HG03039 (cell line): ENCODE measurements at regions not wholly inside any gene's neighbourhood (a gene's known extent, or its start where the extent isn't known, plus 50 kb on each side); places are given as distances from the start of the nearest gene placed in this dataset.

Source experiments
- ATAC-seq: cut with Tn5 transposase; IDR thresholded peaks from one replicate; pipeline ENCODE4 v1.9.1; 2021; ENCODE audit warnings: mild to moderate bottlenecking, moderate library complexity; ENCODE audit not compliant: unreplicated experiment

DNA sequence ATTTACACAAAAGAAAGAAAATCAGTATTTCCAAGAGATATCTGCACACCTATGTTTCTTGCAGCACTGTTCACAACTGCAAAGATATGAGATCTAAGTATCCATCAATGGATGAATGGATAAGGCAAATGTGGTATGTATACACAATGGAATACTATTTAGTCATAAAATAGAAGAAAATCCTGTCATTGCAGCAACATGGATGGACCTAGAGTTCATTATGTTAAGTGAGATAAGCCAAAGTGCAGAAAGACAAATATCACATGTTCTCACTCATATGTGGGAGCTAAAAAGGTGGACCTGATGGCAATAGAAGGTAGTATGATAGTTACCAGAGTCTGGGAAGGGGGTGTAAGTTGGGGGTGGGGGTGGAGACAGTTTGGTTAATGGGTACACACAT lies 1171.6 kb downstream of the SORCS1 start:
- ATAC-seq = no peak

DNA sequence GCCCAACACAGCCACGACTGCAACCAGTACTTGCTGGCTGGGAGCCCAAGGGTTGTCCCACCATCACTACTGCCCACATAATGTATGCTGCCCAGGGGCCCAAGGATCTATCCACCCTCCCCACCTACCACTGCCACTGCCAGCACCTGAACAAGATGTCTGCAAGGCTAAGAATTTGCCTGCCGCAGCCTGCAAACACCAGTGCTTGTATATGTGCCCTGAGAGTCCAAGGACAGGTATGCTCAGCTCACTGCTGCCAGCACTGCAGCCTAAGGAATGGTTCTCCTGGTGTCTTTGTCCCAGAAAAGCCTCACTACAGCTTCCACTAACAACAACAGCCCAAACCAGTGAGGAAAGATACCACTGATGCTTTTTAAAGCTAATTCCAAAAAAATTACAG lies 1174.0 kb downstream of the SORCS1 start:
- ATAC-seq = no peak

DNA sequence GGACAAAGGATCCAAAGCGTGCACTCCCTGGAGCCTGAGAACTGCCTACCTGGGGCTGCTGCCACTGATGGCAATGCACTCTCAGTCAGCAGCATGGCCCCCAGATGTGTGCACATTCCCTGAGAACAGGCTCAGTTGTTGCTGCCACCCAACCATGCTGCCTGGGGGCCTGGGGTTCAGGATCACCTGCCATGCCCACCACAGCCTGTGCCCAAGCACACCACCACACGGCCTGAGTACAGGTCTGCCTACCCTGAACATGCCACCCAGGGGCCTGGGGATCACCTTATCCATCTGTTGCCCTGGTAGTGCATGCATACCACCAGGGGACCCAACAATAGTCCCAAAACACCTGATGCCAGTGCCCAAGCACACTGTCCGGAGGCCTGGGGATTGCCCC lies 1174.5 kb downstream of the SORCS1 start:
- ATAC-seq = no peak

DNA sequence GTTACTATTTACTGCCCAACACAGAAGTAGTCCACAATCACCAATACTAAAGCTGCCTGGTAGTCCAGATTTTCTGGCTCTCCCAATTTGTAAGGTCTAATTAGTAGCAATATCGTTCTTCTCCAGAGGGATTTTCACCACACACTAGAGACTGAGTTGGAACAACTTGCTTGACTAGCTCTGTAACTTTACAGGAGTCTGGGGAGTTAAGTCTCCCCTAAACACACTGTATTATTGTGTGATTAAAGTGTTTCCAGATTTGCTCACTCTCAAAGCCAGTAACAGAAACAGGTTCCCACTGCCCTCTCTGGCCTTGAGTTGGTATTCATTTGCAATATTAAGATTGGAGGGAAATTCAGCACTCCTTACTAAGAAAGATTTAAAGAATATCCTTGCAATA lies 1175.7 kb downstream of the SORCS1 start:
- no peak for ATAC-seq

DNA sequence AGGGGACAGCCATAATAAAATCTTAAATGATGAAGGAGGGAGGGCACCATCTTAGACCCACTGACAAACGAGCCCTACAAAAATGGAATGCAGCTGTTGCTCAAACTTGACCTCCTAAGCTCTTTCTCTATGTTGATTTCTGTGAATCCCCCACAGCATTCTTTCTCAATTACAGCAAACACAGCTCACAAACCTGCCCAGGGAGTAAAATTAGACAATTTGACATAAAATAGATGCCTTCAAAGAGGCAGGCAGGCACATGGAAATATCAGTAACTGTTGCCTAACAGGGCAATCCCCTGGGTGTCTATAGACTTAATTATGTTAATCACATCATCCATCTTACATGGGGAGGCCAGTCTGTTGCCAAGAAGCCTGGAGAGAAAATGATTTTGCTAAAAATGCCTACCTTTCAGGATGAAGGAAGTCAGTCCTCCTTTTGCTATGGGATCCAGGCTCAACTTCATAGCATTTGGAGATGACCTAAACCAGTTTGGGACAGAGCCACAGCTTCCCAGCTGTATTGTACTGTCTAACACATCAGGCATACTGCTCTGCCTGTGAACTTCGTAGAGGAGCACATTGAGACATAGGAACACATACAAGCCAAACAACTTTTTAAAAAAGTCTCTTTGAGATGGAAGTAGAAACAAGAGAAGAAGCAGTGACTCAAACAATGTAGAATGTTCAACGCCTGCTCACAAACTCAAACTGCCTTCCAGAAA lies 1177.4 kb downstream of the SORCS1 start:
- no peak for ATAC-seq

DNA sequence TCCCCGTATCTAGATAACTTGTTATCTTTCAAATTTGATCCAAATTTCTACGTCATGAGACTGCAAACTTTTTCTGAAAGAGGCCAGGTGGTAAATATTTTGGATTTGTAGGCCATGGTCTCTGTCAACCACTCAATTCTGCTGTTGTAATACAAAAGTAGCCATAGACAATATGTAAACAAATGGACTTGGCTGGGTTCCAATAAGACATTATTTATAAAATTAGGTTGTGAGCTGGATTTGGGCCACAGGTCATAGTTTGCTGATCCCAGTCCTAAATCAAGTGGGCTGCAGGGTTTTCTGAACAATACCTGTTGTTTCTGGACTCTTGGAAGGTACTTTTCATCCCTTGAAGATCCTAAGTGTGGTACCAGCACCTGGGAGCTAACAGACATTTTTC lies 1178.0 kb downstream of the SORCS1 start:
- no peak for ATAC-seq

DNA sequence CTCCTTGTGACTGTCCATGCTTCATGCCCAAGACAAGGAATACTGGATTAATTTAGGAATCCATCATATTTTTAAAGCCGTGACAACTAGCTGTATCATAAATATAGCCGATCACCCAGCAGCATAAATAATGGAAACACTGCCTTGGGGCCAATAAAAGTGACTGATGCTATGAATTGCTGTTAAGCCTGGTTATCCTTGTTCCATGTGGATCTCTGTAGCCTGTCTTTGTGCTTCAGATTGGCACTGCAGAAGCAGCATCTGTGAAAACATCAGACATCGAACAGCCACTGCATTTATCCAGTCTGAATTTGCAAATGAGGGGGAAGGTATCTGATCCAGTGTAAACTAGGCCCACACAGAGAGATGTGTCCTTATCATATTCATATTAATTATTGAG lies 1181.8 kb downstream of the SORCS1 start:
- ATAC-seq = no peak

DNA sequence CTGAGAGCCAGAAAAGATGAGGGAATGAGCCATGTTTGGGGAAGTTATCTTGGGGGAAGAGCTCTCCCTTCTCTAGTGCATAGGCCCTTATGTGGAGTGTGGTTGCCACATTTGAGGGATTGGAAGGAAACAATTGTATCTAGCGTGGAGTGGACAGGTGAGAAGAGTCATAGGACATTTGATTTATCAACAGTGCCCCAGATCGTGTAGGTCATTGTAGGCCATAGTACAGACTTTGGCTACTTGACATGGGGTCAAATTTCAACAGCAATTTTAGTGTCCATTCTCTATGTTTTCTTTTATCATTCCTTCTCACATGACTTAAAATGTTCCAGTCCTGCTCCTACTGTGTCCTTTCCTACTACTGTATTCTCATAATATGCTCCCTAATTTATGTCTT lies 1182.8 kb downstream of the SORCS1 start:
- ATAC-seq = no peak

DNA sequence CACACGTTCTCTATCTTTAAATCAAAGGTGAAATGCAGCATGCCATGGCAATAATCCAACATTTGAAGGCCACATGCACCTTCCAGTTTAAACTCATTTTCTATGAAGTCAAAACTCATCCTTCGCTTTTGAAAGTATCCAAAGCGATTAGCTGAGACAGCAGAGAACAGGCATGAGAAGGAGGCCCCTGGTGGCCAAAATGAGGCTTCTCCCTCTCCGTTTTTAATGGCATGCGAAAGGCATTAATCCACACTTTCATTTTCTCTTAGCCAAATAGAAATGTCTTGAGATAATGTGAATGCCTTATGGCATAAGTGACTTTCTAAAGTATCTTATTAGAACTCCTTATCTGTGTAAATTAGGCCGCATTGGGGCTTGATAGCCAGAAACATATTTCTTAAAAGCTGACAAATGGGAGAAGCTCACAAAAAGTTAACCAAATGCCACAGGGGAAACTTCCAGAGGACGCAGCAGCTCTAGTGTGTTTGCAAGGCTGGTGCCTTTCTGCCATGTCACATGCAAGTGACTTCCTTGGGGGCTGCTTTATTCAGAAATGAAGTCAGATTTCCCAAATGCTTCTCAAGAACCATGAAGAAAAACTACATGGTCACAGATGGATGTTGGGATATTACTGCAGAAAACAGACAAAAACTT lies 1189.6 kb downstream of the SORCS1 start:
- ATAC-seq = no peak

DNA sequence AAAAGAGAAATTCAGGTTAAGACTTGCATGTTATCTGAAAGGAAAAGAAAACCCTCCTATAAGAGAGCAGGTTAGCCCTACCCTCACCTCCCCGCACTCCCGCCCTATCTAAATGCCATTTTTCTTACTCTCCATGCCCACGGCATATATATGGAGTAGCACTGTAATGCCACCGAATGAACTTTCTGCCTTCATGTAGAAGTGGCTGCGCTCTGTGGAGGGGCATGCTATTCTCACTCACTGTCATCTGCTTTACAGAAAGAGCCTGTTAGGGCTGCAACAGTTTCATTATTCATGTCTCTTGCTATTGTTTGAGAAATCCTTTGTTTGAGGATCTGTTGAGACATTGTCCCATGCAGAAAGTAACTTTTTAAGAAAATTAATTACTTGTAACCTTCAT lies 1190.6 kb downstream of the SORCS1 start:
- ATAC-seq = no peak

DNA sequence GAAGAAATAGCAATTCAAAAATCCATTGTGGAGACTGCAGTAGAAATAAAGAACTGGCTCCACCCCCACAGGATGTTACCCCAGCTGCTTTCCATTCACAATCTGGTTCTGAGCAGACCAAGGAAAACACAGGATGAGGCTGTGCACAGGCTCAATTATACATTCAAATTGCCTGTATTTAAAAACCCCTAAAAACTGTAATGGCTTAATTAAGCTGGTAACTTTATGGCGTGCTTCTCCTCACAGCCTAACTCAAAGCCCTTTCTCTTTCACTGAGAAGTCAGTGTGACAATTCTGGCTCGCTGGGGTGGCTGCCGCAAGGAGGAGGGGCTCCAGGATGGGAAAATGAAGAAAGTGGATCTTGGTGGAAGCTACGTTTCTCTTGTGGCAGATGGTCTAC lies 1191.1 kb downstream of the SORCS1 start:
- ATAC-seq = no peak

DNA sequence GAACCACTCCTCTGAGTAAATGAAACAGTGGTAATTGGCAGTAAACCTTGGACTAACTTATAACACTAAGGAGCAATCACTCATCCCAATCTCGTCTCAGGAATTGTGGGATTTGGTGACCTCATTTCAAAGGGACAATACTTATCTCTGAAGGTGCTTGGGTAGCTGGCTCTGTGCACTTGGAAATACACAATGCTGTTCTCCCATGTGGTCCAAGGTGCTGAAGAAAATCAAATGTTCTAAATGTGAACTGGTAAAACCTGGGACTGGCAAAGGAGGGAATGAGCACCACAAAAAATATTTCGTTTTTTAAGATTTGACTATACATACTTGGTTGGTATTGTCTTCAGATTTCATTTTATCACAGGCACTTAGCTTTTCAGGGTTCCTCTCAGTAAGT lies 1193.0 kb downstream of the SORCS1 start:
- no peak for ATAC-seq

DNA sequence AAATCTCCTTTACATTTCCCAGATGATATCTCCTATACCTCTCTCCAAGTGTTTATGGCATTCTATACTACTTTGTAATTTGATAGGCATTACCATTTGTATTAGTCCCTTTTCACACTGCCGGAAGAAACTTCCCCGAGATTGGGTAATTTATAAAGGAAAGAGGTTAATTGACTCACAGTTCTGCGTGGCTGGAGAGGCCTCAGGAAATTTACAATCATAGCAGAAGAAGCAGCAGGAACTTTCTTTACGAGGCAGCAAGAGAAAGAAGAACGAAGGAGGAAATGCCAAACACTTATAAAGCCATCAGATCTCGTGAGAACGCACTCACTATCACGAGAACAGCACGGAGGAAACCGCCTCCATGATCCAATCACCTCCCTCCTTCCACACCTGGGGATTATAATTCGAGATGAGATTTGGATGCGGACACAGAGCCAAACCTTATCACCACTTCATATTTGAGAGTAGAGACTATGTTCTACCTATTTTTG lies 1194.6 kb downstream of the SORCS1 start:
- ATAC-seq = no peak

DNA sequence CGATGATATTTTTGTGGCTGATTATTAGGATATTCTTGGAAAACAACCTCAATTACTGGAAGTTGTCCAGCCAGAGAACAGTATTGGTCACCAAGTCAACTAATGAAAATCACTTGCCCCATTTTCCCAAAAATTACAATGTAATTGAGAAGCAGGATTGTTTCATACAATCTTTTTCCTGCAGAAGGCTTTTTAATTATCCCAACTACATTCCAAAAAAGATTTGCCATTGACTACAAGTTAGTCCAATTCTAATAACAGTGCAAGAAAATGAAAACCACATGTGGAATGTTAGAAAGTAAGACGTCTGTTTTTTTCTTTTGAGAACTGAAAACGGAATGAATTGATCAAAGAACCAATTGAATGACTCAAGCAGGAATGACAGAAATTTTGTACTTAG lies 1195.8 kb downstream of the SORCS1 start:
- ATAC-seq = no peak

DNA sequence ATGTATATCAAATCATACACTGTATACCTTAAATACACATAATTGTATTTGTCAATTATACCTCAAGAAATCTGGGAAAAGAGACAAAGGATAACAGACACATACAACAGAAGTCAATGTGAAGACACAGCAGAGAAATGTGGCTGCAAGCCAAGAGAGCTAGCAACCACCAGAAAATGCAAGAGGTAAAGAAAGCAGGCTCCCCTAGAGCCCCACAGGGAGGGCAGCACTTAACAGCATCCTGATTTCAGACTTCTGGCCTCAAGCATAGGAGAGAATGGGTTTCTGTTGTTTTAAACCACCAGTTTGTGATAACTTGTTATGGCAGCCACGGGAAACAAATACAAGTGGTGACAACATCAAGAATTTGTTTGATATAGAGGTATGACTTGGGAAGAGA lies 1197.2 kb downstream of the SORCS1 start:
- ATAC-seq = no peak

DNA sequence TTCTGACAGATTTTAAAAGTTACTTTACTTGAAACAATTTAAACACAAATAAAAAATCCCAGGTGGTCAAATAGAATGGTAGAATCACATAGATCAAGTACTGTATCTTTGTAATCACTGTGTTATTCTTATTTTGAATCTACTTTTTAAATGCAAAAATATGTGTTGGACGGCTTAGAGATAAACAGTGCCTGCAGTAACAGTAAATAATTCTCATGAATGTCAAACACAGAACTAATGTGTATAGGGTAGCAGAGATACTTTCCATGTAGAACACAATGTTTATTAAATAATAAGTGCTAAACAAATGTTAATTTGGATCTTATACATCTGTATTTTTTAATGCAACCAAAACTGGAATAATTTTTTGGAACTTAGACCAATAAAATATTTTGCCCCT lies 1199.4 kb downstream of the SORCS1 start:
- no peak for ATAC-seq

DNA sequence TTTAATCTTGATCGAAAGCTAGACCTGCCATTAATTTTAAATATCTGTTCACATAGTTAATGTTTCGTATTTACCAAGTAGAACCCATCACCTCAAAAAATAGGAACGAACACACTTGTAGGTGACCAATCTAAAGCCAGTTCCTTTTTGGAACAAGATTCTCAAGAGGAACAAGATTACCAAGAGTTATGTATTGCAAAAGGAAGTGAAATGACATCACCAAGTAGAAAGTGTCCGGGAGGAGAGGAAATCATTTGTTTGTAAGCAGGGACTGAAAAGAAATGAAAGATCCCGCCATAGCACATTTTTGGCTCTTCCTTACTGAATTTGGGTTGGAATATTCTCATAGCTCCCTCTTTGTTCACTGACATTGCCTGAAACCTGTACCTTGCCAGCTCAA lies 1200.5 kb downstream of the SORCS1 start:
- ATAC-seq = no peak

DNA sequence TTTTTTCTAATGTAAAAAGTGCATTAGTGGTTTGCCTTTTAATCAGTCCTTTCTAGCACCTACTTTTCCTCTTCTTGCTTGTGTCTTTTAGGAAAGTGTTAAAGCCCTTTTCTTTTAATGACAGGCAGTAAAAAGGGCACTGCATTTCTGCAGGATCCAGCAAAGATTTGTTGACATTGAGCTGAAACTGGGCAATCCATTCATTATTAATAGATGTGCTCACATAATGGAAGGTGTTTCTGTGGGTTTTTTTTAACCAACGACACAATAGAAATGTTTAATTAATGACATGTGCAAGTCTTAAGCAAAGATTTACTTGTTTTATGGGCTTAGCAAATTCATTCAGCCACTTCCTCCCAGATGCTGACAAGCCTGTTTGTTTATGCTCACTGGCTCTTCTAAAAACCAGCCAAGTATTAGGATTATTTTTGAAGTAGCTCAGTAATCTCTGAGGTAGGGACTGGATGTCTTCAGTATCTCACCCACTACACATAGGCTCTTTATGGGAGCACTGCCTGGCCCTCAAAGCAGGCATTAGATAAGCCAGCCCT lies 1201.1 kb downstream of the SORCS1 start:
- ATAC-seq = no peak

DNA sequence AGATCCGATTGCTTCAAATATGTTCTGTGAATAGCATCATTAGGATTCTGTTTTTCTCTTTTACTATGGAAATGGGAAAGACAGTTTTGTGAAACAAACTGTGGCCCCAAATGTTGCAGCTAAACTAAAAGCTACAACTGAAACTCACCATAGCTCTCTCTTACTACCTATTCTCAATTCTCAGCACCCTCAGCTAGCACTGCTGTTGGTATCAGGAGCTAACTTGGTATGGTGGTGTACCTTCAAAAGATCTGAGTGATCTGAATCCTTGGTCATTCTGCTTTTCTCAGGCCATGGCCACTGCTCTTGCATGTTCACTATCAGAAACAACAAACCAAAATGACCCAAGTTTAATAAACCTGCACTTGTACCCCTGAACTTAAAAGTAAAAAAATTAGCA lies 1208.0 kb downstream of the SORCS1 start:
- ATAC-seq = no peak

DNA sequence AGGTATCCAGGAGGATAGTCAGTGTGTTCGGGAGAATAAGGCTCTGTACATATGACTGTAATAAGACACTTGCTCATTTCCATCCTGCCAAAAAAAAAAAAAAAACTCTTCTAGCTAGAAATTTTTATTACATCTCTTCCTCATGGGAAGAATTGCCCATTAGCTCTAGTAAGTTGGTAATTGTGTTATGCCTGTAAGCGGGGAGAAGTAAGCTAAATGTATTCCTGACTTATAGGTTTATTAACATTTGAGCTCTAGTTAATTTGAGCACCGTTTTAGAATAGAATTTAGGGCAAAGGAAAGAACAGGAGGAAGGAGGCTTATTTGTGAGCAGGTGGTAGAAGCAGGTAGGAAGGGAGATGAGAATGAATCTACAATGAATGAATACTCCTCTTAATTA lies 1210.6 kb downstream of the SORCS1 start:
- no peak for ATAC-seq

DNA sequence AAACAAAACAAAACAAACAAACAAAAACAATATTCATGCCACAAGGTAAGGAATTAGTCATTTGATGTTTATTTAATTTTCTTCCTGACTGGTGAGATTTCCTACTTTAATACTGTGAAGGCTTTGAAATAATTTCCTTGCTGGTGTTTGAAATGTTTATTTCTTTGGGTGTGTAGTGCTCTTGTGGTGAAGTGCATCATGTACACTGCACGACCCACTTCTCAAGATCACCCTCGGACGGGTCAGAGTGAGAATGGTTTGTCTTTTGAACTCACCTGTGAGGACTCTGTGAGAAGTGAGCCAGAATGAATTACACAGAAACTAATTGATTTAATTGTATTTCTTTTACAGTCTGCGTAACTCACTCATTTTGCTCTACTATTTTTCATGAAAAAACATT lies 1211.5 kb downstream of the SORCS1 start:
- no peak for ATAC-seq

DNA sequence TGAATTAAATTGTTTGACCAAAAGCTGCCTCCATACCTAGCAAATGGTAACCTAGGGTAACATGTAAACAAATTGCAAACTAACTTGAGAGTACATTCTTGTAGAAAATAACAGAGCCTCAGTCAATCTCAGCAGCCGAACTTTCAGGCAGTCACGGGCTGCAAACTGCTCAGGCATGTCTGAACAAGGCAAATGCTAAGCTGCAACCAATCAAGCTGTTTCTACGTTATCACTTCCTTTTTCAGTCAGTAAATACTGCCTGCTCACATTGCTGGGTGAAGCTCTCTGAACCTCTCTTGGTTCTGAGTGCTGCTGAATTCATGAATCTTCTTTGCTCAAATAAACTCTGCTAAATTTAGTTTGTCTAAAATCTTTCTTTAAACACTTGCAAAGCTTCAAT lies 1212.4 kb downstream of the SORCS1 start:
- ATAC-seq = peak; percentile 89
